Neural cell (in vitro differentiated cells): ENCODE measurements at regions not wholly inside any gene's neighbourhood (a gene's known extent, or its start where the extent isn't known, plus 50 kb on each side); places are given as distances from the start of the nearest gene placed in this dataset.

Experiments
- EZH2 ChIP-seq: fragments of 200-600, 300-800 bp; shearing (Covaris generic), sonication (generic); IDR thresholded peaks from 2 replicates; pipeline ENCODE4 v1.6.1; 2014; ENCODE audit warnings: antibody characterized with exemption, low read length, borderline replicate concordance, mild to moderate bottlenecking; ENCODE audit not compliant: insufficient read depth, poor library complexity, severe bottlenecking
- POLR2AphosphoS5 ChIP-seq: IDR thresholded peaks from 2 replicates; pipeline ENCODE4 v1.6.1; 2012
- RAD21 ChIP-seq: fragments of 450-650 bp; conservative IDR thresholded peaks from 2 replicates; pipeline ENCODE4 v1.6.1; 2014; ENCODE audit warnings: antibody characterized with exemption, mild to moderate bottlenecking, moderate library complexity
- SMC3 ChIP-seq: fragments of 450-650 bp; conservative IDR thresholded peaks from 2 replicates; pipeline ENCODE4 v1.6.1; 2014; ENCODE audit warnings: antibody characterized with exemption, mild to moderate bottlenecking, moderate library complexity; ENCODE audit not compliant: poor library complexity
- TAF1 ChIP-seq: IDR thresholded peaks from 2 replicates; pipeline ENCODE4 v1.6.1; 2012; ENCODE audit warnings: low read depth
- TF ChIP-seq, protein P1 (sequence below): fragments of 450-650 bp; IDR thresholded peaks from 2 replicates; pipeline ENCODE4 v1.5.1; 2014; ENCODE audit warnings: antibody characterized with exemption, mild to moderate bottlenecking, moderate library complexity; ENCODE audit not compliant: poor library complexity, severe bottlenecking

DNA sequence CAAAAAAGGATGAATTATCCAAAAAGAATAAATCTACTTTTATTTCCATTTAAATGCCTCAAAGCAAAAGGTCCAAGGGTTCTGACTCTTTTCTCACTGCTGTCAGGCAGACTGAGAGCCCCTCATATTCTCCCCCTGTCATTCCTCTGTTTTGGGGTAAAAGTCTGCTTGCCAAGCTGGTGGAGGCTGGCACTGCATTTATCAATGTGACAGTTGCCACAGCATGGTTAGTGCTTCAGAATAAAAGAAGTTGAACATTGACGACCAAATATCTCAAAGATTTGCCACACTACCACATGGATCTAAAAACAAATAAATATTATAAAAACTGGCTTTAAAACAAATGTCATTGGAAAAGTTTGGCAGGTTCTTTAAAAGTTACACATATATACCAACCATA lies 89.2 kb upstream of the SNRK start:
- TF ChIP-seq, protein P1, sequence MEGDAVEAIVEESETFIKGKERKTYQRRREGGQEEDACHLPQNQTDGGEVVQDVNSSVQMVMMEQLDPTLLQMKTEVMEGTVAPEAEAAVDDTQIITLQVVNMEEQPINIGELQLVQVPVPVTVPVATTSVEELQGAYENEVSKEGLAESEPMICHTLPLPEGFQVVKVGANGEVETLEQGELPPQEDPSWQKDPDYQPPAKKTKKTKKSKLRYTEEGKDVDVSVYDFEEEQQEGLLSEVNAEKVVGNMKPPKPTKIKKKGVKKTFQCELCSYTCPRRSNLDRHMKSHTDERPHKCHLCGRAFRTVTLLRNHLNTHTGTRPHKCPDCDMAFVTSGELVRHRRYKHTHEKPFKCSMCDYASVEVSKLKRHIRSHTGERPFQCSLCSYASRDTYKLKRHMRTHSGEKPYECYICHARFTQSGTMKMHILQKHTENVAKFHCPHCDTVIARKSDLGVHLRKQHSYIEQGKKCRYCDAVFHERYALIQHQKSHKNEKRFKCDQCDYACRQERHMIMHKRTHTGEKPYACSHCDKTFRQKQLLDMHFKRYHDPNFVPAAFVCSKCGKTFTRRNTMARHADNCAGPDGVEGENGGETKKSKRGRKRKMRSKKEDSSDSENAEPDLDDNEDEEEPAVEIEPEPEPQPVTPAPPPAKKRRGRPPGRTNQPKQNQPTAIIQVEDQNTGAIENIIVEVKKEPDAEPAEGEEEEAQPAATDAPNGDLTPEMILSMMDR, result no peak
- TF ChIP-seq RAD21, result no peak
- TF ChIP-seq POLR2AphosphoS5, result no peak
- no peak for TF ChIP-seq EZH2
- no peak for TF ChIP-seq TAF1
- no peak for TF ChIP-seq SMC3
